PC-9 (cell line): ENCODE measurements at regions not wholly inside any gene's neighbourhood (a gene's known extent, or its start where the extent isn't known, plus 50 kb on each side); places are given as distances from the start of the nearest gene placed in this dataset.

Experiments used
- BruUV-seq: library from RNA; stranded (reverse); fragments of 400-500 nt; replicated peaks from 2 replicates; lab custom pipeline; 2021; lab: Mats Ljungman, UMichigan
- CTCF ChIA-PET: fragments of 300-600 bp; sonication (Branson Sonifier 250); formaldehyde crosslinking; loops from one replicate; lab custom pipeline; 2022; ENCODE audit warnings: antibody characterized with exemption; lab: Charles Lee
- POLR2A ChIA-PET: fragments of 300-600 bp; sonication (Branson Sonifier 250); formaldehyde crosslinking; loops from one replicate; lab custom pipeline; 2022; ENCODE audit warnings: antibody characterized with exemption; ENCODE audit not compliant: unreplicated experiment; lab: Charles Lee
- DNase-seq, 2 experiments: peaks; one replicate each; pipeline versions ENCODE4 v3.0.0 to v3.0.0-alpha.2; 2015 to 2022; ENCODE audit warnings: mixed read lengths in 1 of 2
- H2AFZ ChIP-seq: fragments of 200-600 bp; sonication (generic); 2 replicates; pipeline ENCODE4 v1.8.1; 2017; ENCODE audit warnings: antibody characterized with exemption
- H3F3A ChIP-seq: fragments of 200-600 bp; sonication (generic); 2 replicates; pipeline ENCODE4 v1.8.1; 2017; ENCODE audit warnings: antibody characterized with exemption, mild to moderate bottlenecking, low read depth; ENCODE audit not compliant: insufficient read depth
- H3K27ac ChIP-seq: fragments of 200-600 bp; sonication (generic); 2 replicates; pipeline ENCODE4 v1.6.1; 2016; ENCODE audit warnings: mixed run types
- H3K27me3 ChIP-seq: fragments of 200-600 bp; sonication (generic); 2 replicates; pipeline ENCODE4 v1.6.1; 2016; ENCODE audit warnings: low read depth, mixed run types; ENCODE audit not compliant: insufficient read depth
- H3K36me3 ChIP-seq: fragments of 200-600 bp; sonication (generic); 2 replicates; pipeline ENCODE4 v1.6.1; 2016; ENCODE audit warnings: low read depth, mixed run types
- H3K4me1 ChIP-seq: fragments of 200-600 bp; sonication (generic); replicated peaks from 2 replicates; pipeline ENCODE4 v1.6.1; 2016; ENCODE audit warnings: mixed run types; ENCODE audit not compliant: insufficient read depth
- H3K4me2 ChIP-seq: fragments of 200-600 bp; sonication (generic); 2 replicates; pipeline ENCODE4 v1.6.1; 2017; ENCODE audit warnings: mixed run types
- H3K4me3 ChIP-seq: fragments of 200-600 bp; sonication (generic); 2 replicates; pipeline ENCODE4 v1.6.1; 2016; ENCODE audit warnings: mixed run types
- H3K79me2 ChIP-seq: fragments of 200-600 bp; sonication (generic); 2 replicates; pipeline ENCODE4 v1.6.1; 2017; ENCODE audit warnings: low read depth, mixed run types
- H3K9me2 ChIP-seq: fragments of 200-600 bp; sonication (generic); 2 replicates; pipeline ENCODE4 v1.8.1; 2017; ENCODE audit warnings: mild to moderate bottlenecking; ENCODE audit not compliant: insufficient read depth
- H3K9me3 ChIP-seq: fragments of 200-600 bp; sonication (generic); 2 replicates; pipeline ENCODE4 v1.8.1; 2016; ENCODE audit warnings: low read depth; ENCODE audit not compliant: insufficient read depth
- H4K20me1 ChIP-seq: fragments of 200-600 bp; sonication (generic); 2 replicates; pipeline ENCODE4 v1.8.1; 2017; ENCODE audit not compliant: insufficient read depth
- CTCF ChIP-seq: fragments of 200-600 bp; sonication (generic); conservative IDR thresholded peaks from 2 replicates; pipeline ENCODE4 v1.6.1; 2017; ENCODE audit warnings: mixed run types, antibody characterized with exemption, mild to moderate bottlenecking, moderate library complexity
- EZH2 ChIP-seq: fragments of 200-600 bp; sonication (generic); IDR thresholded peaks from 2 replicates; pipeline ENCODE4 v1.8.0; 2017; ENCODE audit warnings: antibody characterized with exemption, low read depth
- intact Hi-C: fragments of 100-400 bp; cut with micrococcal nuclease; formaldehyde crosslinking; loops from one replicate; pipeline ENCODE4 v1.10.0; 2022; ENCODE audit not compliant: unreplicated experiment

- Histone ChIP-seq H3K4me3 (no peak overlapping the region), H3K27me3 (no peaks in the 10 kb centered on the region), H3K9me3 (no peaks in the 10 kb centered on the region), H3K79me2 (no peaks in the 10 kb centered on the region), H3K9me2 (no peaks in the 10 kb centered on the region), H3K4me1 (no peaks in the 10 kb centered on the region), H3K4me2 (no peak overlapping the region), H3K27ac (no peak overlapping the region), H3F3A (no peaks in the 10 kb centered on the region), H2AFZ (no peak overlapping the region), H3K36me3 (no peaks in the 10 kb centered on the region), H4K20me1 (no peaks in the 10 kb centered on the region)
- TF ChIP-seq EZH2 (no peak), CTCF (no peak)
- ChIA-PET POLR2A (no interaction called here), CTCF (no interaction called here)
- intact Hi-C loops = no loop called here
- DNase-seq = no peak
- no TSS peak for BruUV-seq
These were observed 105.3 kb upstream of the UBE3A start for GRCh38 chr15:25544076-25544475.

- H3K79me2 ChIP-seq = no peaks in the 10 kb centered on the region
- H3K27me3 ChIP-seq = no peaks in the 10 kb centered on the region
- H3K4me1 ChIP-seq = no peaks in the 10 kb centered on the region
- intact Hi-C loops = no loop called here
- H3K36me3 ChIP-seq = no peaks in the 10 kb centered on the region
- no TSS peak for BruUV-seq
- H3K4me3 ChIP-seq = no peak overlapping the region
- H3K9me3 ChIP-seq = no peaks in the 10 kb centered on the region
- no peak for DNase-seq
- no peaks in the 10 kb centered on the region for H3F3A ChIP-seq
- no peak for TF ChIP-seq EZH2
- H3K9me2 ChIP-seq = no peaks in the 10 kb centered on the region
- H4K20me1 ChIP-seq = no peaks in the 10 kb centered on the region
- ChIA-PET CTCF (no interaction called here), POLR2A (no interaction called here)
- H3K4me2 ChIP-seq = no peak overlapping the region
- H2AFZ ChIP-seq = no peak overlapping the region
- H3K27ac ChIP-seq = no peak overlapping the region
These were observed 104.4 kb upstream of the UBE3A start for GRCh38 chr15:25543196-25543595.

GRCh38 chr15:25541228-25541627, 102.4 kb upstream of the UBE3A start:
- Histone ChIP-seq H3K27ac (no peak overlapping the region), H3K4me1 (no peaks in the 10 kb centered on the region), H3K27me3 (0 out of 2 replicates have a peak, but pooled peaks cover 3% of the 10 kb centered on the region), H3K36me3 (no peaks in the 10 kb centered on the region), H3K4me3 (no peak overlapping the region), H3K9me2 (no peaks in the 10 kb centered on the region), H3F3A (no peaks in the 10 kb centered on the region), H3K4me2 (no peak overlapping the region), H2AFZ (no peak overlapping the region), H3K9me3 (no peaks in the 10 kb centered on the region), H4K20me1 (no peaks in the 10 kb centered on the region), H3K79me2 (no peaks in the 10 kb centered on the region)
- BruUV-seq = no TSS peak
- intact Hi-C loops = no loop called here
- TF ChIP-seq EZH2 = no peak
- ChIA-PET CTCF (no interaction called here), POLR2A (no interaction called here)
- no peak for DNase-seq

- Histone ChIP-seq H3K27me3 (0 out of 2 replicates have a peak, but pooled peaks cover 3% of the 10 kb centered on the region), H4K20me1 (no peaks in the 10 kb centered on the region), H3K4me1 (no peaks in the 10 kb centered on the region), H3K27ac (no peak overlapping the region), H3K4me3 (no peak overlapping the region), H3K9me3 (no peaks in the 10 kb centered on the region), H3K4me2 (no peak overlapping the region), H2AFZ (no peak overlapping the region), H3K79me2 (no peaks in the 10 kb centered on the region), H3F3A (no peaks in the 10 kb centered on the region), H3K9me2 (no peaks in the 10 kb centered on the region), H3K36me3 (no peaks in the 10 kb centered on the region)
- intact Hi-C loops = no loop called here
- TF ChIP-seq EZH2 (no peak), CTCF (no peak)
- no peak for DNase-seq
- POLR2A ChIA-PET = interaction anchor here (0.6 kb wide), 1 partner anchor 114 kb away, joined by 3 read pairs; no protein-coding TSS in a partner anchor
- BruUV-seq = no TSS peak
- CTCF ChIA-PET = no interaction called here
These were observed 98.2 kb upstream of the UBE3A start for GRCh38 chr15:25536801-25537611.
